ENCODE measurements at regions not wholly inside any gene's neighbourhood (a gene's known extent, or its start where the extent isn't known, plus 50 kb on each side); places are given as distances from the start of the nearest gene placed in this dataset.

GRCh38 chr18:35862119-35862640 is 110.3 kb upstream of the RMP24 start:
- ATAC-seq, result no peak
- TF ChIP-seq ESRRG (CRISPR knock-in tag; IDR thresholded peaks at IDR 0.05), result no peak
- TF ChIP-seq ZFP30 (CRISPR knock-in tag; IDR thresholded peaks at IDR 0.05), result no peak
- no peak for TF ChIP-seq TSHZ2 (CRISPR knock-in tag; IDR thresholded peaks at IDR 0.05)
- no peak for TF ChIP-seq ZFP3 (CRISPR knock-in tag; IDR thresholded peaks at IDR 0.05)
- no peak for TF ChIP-seq TCF4 (CRISPR knock-in tag; IDR thresholded peaks at IDR 0.05; ENCODE audit: borderline replicate concordance)

DNA sequence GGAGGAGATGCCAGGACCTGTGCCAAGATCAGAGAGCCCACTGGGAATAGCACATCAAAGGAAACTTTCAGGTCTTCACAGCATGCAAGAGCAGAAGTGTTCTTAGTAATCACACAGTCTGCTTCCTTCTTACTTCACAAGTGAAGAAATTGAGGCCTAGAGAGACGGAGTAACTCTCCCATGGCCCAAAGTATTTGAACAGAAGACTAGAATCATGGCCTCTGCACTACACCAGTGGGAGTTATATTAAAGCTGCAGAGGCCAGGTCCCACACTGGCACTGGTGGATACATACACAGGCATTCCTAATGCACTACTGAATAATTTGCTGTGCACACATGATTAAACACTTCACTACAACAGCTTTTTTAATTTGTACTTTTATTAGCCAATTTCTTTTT is 107.6 kb upstream of the RMP24 start:
- TF ChIP-seq ZFP30 (CRISPR knock-in tag; IDR thresholded peaks at IDR 0.05) (no peak), OSR1 (CRISPR knock-in tag; IDR thresholded peaks at IDR 0.05) (no peak)
- no peak for ATAC-seq

GRCh38 chr18:35868915-35869314 is 103.6 kb upstream of the RMP24 start:
- TF ChIP-seq, protein P1, sequence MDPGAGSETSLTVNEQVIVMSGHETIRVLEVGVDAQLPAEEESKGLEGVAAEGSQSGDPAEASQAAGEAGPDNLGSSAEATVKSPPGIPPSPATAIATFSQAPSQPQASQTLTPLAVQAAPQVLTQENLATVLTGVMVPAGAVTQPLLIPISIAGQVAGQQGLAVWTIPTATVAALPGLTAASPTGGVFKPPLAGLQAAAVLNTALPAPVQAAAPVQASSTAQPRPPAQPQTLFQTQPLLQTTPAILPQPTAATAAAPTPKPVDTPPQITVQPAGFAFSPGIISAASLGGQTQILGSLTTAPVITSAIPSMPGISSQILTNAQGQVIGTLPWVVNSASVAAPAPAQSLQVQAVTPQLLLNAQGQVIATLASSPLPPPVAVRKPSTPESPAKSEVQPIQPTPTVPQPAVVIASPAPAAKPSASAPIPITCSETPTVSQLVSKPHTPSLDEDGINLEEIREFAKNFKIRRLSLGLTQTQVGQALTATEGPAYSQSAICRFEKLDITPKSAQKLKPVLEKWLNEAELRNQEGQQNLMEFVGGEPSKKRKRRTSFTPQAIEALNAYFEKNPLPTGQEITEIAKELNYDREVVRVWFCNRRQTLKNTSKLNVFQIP (CRISPR knock-in tag; IDR thresholded peaks at IDR 0.05; ENCODE audit: borderline replicate concordance, low read depth), result no peak
- TF ChIP-seq TSHZ2 (CRISPR knock-in tag; IDR thresholded peaks at IDR 0.05), result no peak
- no peak for ATAC-seq

DNA sequence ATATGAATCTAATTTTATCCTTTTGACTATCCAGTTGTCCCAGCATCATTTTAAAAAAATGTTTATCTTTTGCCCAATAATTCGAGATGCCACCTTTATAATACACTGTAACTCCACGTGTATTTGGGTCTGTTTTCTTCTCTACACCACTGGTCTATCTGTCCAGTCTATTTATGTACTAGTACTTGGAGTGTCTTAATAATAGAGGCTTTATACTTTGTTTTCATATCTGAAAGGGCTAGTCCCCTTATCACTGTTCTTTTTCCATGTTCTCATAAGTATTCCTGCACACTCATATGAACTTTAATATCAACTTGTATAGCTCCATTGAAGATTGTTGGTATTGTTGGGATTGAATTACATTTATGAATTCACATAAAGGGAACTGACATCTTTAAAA is 101.1 kb upstream of the RMP24 start:
- TF ChIP-seq ZNF8 (CRISPR knock-in tag; IDR thresholded peaks at IDR 0.05), result no peak
- TF ChIP-seq ZFP3 (CRISPR knock-in tag; IDR thresholded peaks at IDR 0.05), result no peak
- no peak for TF ChIP-seq ZNF70 (CRISPR knock-in tag; IDR thresholded peaks at IDR 0.05)
- no peak for TF ChIP-seq CREB5 (CRISPR knock-in tag; IDR thresholded peaks at IDR 0.05; ENCODE audit: low read depth)
- TF ChIP-seq TSHZ2 (CRISPR knock-in tag; IDR thresholded peaks at IDR 0.05), result no peak
- TF ChIP-seq ZFP30 (CRISPR knock-in tag; IDR thresholded peaks at IDR 0.05), result no peak
- TF ChIP-seq GLIS3 (CRISPR knock-in tag; IDR thresholded peaks at IDR 0.05), result no peak
- no peak for TF ChIP-seq ZNF565 (CRISPR knock-in tag; conservative IDR thresholded peaks at IDR 0.05; ENCODE audit: low read depth)
- no peak for TF ChIP-seq PATZ1 (CRISPR knock-in tag; IDR thresholded peaks at IDR 0.05; ENCODE audit: borderline replicate concordance)
- TF ChIP-seq CSDC2 (CRISPR knock-in tag; IDR thresholded peaks at IDR 0.05), result no peak
- TF ChIP-seq PPARA (CRISPR knock-in tag; IDR thresholded peaks at IDR 0.05; ENCODE audit: borderline replicate concordance), result no peak
- TF ChIP-seq, protein P2, sequence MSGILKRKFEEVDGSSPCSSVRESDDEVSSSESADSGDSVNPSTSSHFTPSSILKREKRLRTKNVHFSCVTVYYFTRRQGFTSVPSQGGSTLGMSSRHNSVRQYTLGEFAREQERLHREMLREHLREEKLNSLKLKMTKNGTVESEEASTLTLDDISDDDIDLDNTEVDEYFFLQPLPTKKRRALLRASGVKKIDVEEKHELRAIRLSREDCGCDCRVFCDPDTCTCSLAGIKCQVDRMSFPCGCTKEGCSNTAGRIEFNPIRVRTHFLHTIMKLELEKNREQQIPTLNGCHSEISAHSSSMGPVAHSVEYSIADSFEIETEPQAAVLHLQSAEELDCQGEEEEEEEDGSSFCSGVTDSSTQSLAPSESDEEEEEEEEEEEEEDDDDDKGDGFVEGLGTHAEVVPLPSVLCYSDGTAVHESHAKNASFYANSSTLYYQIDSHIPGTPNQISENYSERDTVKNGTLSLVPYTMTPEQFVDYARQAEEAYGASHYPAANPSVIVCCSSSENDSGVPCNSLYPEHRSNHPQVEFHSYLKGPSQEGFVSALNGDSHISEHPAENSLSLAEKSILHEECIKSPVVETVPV (CRISPR knock-in tag; IDR thresholded peaks at IDR 0.05), result no peak
- no peak for TF ChIP-seq SNAI2 (CRISPR knock-in tag; IDR thresholded peaks at IDR 0.05)
- no peak for TF ChIP-seq TCF4 (CRISPR knock-in tag; IDR thresholded peaks at IDR 0.05; ENCODE audit: borderline replicate concordance)
- TF ChIP-seq, protein P1 (CRISPR knock-in tag; IDR thresholded peaks at IDR 0.05; ENCODE audit: borderline replicate concordance, low read depth), result no peak
- no peak for ATAC-seq

Data from SK-N-SH treated with all-trans-retinoic acid at 6 μM for 48 hours (cell line).